GM21528 (cell line): ENCODE measurements at regions not wholly inside any gene's neighbourhood (a gene's known extent, or its start where the extent isn't known, plus 50 kb on each side); places are given as distances from the start of the nearest gene placed in this dataset.

Experiments
- ATAC-seq: cut with Tn5 transposase; IDR thresholded peaks from one replicate; pipeline ENCODE4 v1.9.1; 2021; ENCODE audit warnings: mild to moderate bottlenecking, moderate library complexity; ENCODE audit not compliant: unreplicated experiment, low FRiP score

GRCh38 chr10:25113191-25114035 lies 61.4 kb upstream of the GPR158 start:
- peak; percentile 88 for ATAC-seq

- ATAC-seq, result no peak
Measured at GRCh38 chr10:25114036-25114411, 60.8 kb upstream of the GPR158 start.

- ATAC-seq, result no peak
Measured at GRCh38 chr10:25117757-25118156, 57.0 kb upstream of the GPR158 start.

- no peak for ATAC-seq
Measured at GRCh38 chr10:25120188-25120587, 54.6 kb upstream of the GPR158 start.
